PC-9 (cell line): ENCODE measurements at regions not wholly inside any gene's neighbourhood (a gene's known extent, or its start where the extent isn't known, plus 50 kb on each side); places are given as distances from the start of the nearest gene placed in this dataset.
"Not testable (repeated sequence)": the region's sequence is repeated elsewhere in the genome, so short reads cannot be mapped to it uniquely, and the experiment has no call there.

ENCODE experiments used
- BruUV-seq: library from RNA; stranded (reverse); fragments of 400-500 nt; replicated peaks from 2 replicates; lab custom pipeline; 2021; lab: Mats Ljungman, UMichigan
- CTCF ChIA-PET: fragments of 300-600 bp; sonication (Branson Sonifier 250); formaldehyde crosslinking; loops from one replicate; lab custom pipeline; 2022; ENCODE audit warnings: antibody characterized with exemption; lab: Charles Lee
- POLR2A ChIA-PET: fragments of 300-600 bp; sonication (Branson Sonifier 250); formaldehyde crosslinking; loops from one replicate; lab custom pipeline; 2022; ENCODE audit warnings: antibody characterized with exemption; ENCODE audit not compliant: unreplicated experiment; lab: Charles Lee
- DNase-seq, 2 experiments: peaks; one replicate each; pipeline versions ENCODE4 v3.0.0 to v3.0.0-alpha.2; 2015 to 2022; ENCODE audit warnings: mixed read lengths in 1 of 2
- H2AFZ ChIP-seq: fragments of 200-600 bp; sonication (generic); 2 replicates; pipeline ENCODE4 v1.8.1; 2017; ENCODE audit warnings: antibody characterized with exemption
- H3F3A ChIP-seq: fragments of 200-600 bp; sonication (generic); 2 replicates; pipeline ENCODE4 v1.8.1; 2017; ENCODE audit warnings: antibody characterized with exemption, mild to moderate bottlenecking, low read depth; ENCODE audit not compliant: insufficient read depth
- H3K27ac ChIP-seq: fragments of 200-600 bp; sonication (generic); 2 replicates; pipeline ENCODE4 v1.6.1; 2016; ENCODE audit warnings: mixed run types
- H3K27me3 ChIP-seq: fragments of 200-600 bp; sonication (generic); 2 replicates; pipeline ENCODE4 v1.6.1; 2016; ENCODE audit warnings: low read depth, mixed run types; ENCODE audit not compliant: insufficient read depth
- H3K36me3 ChIP-seq: fragments of 200-600 bp; sonication (generic); 2 replicates; pipeline ENCODE4 v1.6.1; 2016; ENCODE audit warnings: low read depth, mixed run types
- H3K4me1 ChIP-seq: fragments of 200-600 bp; sonication (generic); replicated peaks from 2 replicates; pipeline ENCODE4 v1.6.1; 2016; ENCODE audit warnings: mixed run types; ENCODE audit not compliant: insufficient read depth
- H3K4me2 ChIP-seq: fragments of 200-600 bp; sonication (generic); 2 replicates; pipeline ENCODE4 v1.6.1; 2017; ENCODE audit warnings: mixed run types
- H3K4me3 ChIP-seq: fragments of 200-600 bp; sonication (generic); 2 replicates; pipeline ENCODE4 v1.6.1; 2016; ENCODE audit warnings: mixed run types
- H3K79me2 ChIP-seq: fragments of 200-600 bp; sonication (generic); 2 replicates; pipeline ENCODE4 v1.6.1; 2017; ENCODE audit warnings: low read depth, mixed run types
- H3K9me2 ChIP-seq: fragments of 200-600 bp; sonication (generic); 2 replicates; pipeline ENCODE4 v1.8.1; 2017; ENCODE audit warnings: mild to moderate bottlenecking; ENCODE audit not compliant: insufficient read depth
- H3K9me3 ChIP-seq: fragments of 200-600 bp; sonication (generic); 2 replicates; pipeline ENCODE4 v1.8.1; 2016; ENCODE audit warnings: low read depth; ENCODE audit not compliant: insufficient read depth
- H4K20me1 ChIP-seq: fragments of 200-600 bp; sonication (generic); 2 replicates; pipeline ENCODE4 v1.8.1; 2017; ENCODE audit not compliant: insufficient read depth
- CTCF ChIP-seq: fragments of 200-600 bp; sonication (generic); conservative IDR thresholded peaks from 2 replicates; pipeline ENCODE4 v1.6.1; 2017; ENCODE audit warnings: mixed run types, antibody characterized with exemption, mild to moderate bottlenecking, moderate library complexity
- EZH2 ChIP-seq: fragments of 200-600 bp; sonication (generic); IDR thresholded peaks from 2 replicates; pipeline ENCODE4 v1.8.0; 2017; ENCODE audit warnings: antibody characterized with exemption, low read depth
- intact Hi-C: fragments of 100-400 bp; cut with micrococcal nuclease; formaldehyde crosslinking; loops from one replicate; pipeline ENCODE4 v1.10.0; 2022; ENCODE audit not compliant: unreplicated experiment

DNA sequence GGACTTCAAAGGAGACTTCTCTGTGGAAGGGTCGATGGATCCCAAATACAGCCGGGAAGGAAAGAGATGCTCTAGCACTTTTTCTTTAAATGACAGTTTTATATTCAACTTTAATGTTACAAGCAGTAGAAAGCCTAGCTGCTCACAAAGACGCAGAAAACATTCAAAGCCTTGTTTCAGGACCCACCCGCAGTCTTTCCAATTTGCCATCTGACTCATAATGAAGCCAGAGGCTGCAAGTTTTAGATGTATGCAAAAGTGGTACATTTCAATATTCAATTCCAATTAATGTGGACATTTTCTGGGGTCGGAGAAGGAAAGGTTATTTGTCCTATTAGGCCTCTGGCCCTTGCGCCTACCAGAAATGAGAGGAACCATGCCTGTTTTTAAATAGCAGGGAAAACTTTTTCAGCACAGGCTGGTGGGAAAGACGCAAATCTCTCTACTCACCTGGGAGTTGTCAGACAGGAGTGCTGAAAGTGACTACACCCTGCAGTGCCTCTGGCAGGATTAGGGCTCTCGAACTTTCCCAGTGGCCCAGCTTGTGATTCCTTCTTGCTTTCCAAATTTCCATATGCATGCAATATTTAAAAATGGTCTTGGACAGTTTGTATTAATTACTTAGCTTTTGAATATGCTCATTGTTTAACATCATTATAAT is 117.4 kb upstream of the MBNL1 start:
- Histone ChIP-seq H3K4me2 (no peak overlapping the region), H3K4me3 (no peak overlapping the region), H3K27me3 (no peaks in the 10 kb centered on the region), H4K20me1 (no peaks in the 10 kb centered on the region), H3K79me2 (no peaks in the 10 kb centered on the region), H3K9me3 (no peaks in the 10 kb centered on the region), H3K27ac (no peak overlapping the region), H2AFZ (no peak overlapping the region), H3K9me2 (no peaks in the 10 kb centered on the region), H3K4me1 (no peaks in the 10 kb centered on the region), H3K36me3 (no peaks in the 10 kb centered on the region), H3F3A (no peaks in the 10 kb centered on the region)
- intact Hi-C loops = no loop called here
- BruUV-seq = no TSS peak
- TF ChIP-seq EZH2 (no peak), CTCF (no peak)
- ChIA-PET CTCF (no interaction called here), POLR2A (interaction anchor here (0.7 kb wide), 1 partner anchor 90 kb away, joined by 6 read pairs; no protein-coding TSS in a partner anchor)
- DNase-seq = no peak

- H3K27ac ChIP-seq, H4K20me1 ChIP-seq, H3F3A ChIP-seq, H3K4me3 ChIP-seq, H3K36me3 ChIP-seq, BruUV-seq, H3K4me1 ChIP-seq, H3K9me3 ChIP-seq, H2AFZ ChIP-seq, DNase-seq, H3K27me3 ChIP-seq, H3K9me2 ChIP-seq, H3K79me2 ChIP-seq, intact Hi-C loops, CTCF ChIA-PET, H3K4me2 ChIP-seq: not testable (repeated sequence)
- POLR2A ChIA-PET = interaction anchor here (0.7 kb wide), 1 partner anchor 89 kb away, joined by 6 read pairs; no protein-coding TSS in a partner anchor
These were observed 116.6 kb upstream of the MBNL1 start for GRCh38 chr3:152151877-152152765.

DNA sequence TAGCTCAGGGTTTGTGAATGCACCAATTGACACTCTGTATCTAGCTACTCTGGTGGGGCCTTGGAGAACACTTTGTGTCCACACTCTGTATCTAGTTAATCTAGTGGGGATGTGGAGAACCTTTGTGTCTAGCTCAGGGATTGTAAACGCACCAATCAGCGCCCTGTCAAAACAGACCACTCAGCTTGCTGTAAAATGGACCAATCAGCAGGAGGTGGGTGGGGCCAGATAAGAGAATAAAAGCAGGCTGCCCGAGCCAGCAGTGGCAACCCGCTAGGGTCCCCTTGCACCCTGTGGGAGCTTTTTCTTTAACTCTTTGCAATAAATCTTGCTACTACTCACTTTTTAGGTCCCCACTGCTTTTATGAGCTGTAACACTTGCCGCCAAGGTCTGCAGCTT is 115.6 kb upstream of the MBNL1 start:
- H3K4me1 ChIP-seq, H3K9me2 ChIP-seq, H3K4me3 ChIP-seq, DNase-seq, H3K9me3 ChIP-seq, H3K79me2 ChIP-seq, BruUV-seq, H4K20me1 ChIP-seq, CTCF ChIA-PET, H2AFZ ChIP-seq, intact Hi-C loops, H3K27me3 ChIP-seq, H3K27ac ChIP-seq, H3F3A ChIP-seq, H3K4me2 ChIP-seq, POLR2A ChIA-PET, H3K36me3 ChIP-seq: not testable (repeated sequence)
